ENCODE measurements at regions not wholly inside any gene's neighbourhood (a gene's known extent, or its start where the extent isn't known, plus 50 kb on each side); places are given as distances from the start of the nearest gene placed in this dataset.
A peak's percentile ranks its signal among the peaks of the same experiment; 100 is the strongest.

- no peak for DNase-seq
These were observed 496.7 kb downstream of the BMP2 start for GRCh38 chr20:7264137-7264536.

- DNase-seq = no peak
These were observed 502.0 kb downstream of the BMP2 start for GRCh38 chr20:7269452-7269851.

GRCh38 chr20:7272512-7272911, 505.0 kb downstream of the BMP2 start:
- DNase-seq = peak; percentile 41

GRCh38 chr20:7274870-7275269, 507.4 kb downstream of the BMP2 start:
- no peak for DNase-seq

- DNase-seq = no peak
These were observed 508.3 kb downstream of the BMP2 start for GRCh38 chr20:7275645-7276237.

- peak; percentile 68 for DNase-seq
These were observed 518.6 kb downstream of the BMP2 start for GRCh38 chr20:7285918-7286556.

- no peak for DNase-seq
These were observed 523.9 kb downstream of the BMP2 start for GRCh38 chr20:7291323-7291943.

- no peak for DNase-seq
These were observed 524.5 kb downstream of the BMP2 start for GRCh38 chr20:7291946-7292345.

- no peak for DNase-seq
These were observed 527.4 kb downstream of the BMP2 start for GRCh38 chr20:7294816-7295360.

GRCh38 chr20:7301807-7302206, 534.3 kb downstream of the BMP2 start:
- DNase-seq = no peak

GRCh38 chr20:7302250-7302649, 534.8 kb downstream of the BMP2 start:
- no peak for DNase-seq

- DNase-seq = no peak
These were observed 538.5 kb downstream of the BMP2 start for GRCh38 chr20:7305976-7306375.

GRCh38 chr20:7308163-7308562, 540.7 kb downstream of the BMP2 start:
- no peak for DNase-seq

GRCh38 chr20:7313047-7313446, 545.6 kb downstream of the BMP2 start:
- no peak for DNase-seq

- DNase-seq = no peak
These were observed 556.5 kb downstream of the BMP2 start for GRCh38 chr20:7323957-7324356.

GRCh38 chr20:7327810-7328209, 560.3 kb downstream of the BMP2 start:
- DNase-seq = no peak

- DNase-seq = no peak
These were observed 563.4 kb downstream of the BMP2 start for GRCh38 chr20:7330850-7331249.

GRCh38 chr20:7332169-7332568, 564.7 kb downstream of the BMP2 start:
- no peak for DNase-seq

- no peak for DNase-seq
These were observed 566.4 kb downstream of the BMP2 start for GRCh38 chr20:7333841-7334240.

- no peak for DNase-seq
These were observed 578.5 kb downstream of the BMP2 start for GRCh38 chr20:7346026-7346425.

- no peak for DNase-seq
These were observed 579.1 kb downstream of the BMP2 start for GRCh38 chr20:7346562-7346961.

- DNase-seq = no peak
These were observed 579.9 kb downstream of the BMP2 start for GRCh38 chr20:7347409-7347808.

GRCh38 chr20:7348253-7348652, 580.8 kb downstream of the BMP2 start:
- DNase-seq = no peak

GRCh38 chr20:7352165-7352564, 584.7 kb downstream of the BMP2 start:
- no peak for DNase-seq
